ENCODE measurements at regions not wholly inside any gene's neighbourhood (a gene's known extent, or its start where the extent isn't known, plus 50 kb on each side); places are given as distances from the start of the nearest gene placed in this dataset.

GRCh38 chr3:55242921-55243320 is 244.2 kb downstream of the WNT5A start:
- TF ChIP-seq, protein P1, sequence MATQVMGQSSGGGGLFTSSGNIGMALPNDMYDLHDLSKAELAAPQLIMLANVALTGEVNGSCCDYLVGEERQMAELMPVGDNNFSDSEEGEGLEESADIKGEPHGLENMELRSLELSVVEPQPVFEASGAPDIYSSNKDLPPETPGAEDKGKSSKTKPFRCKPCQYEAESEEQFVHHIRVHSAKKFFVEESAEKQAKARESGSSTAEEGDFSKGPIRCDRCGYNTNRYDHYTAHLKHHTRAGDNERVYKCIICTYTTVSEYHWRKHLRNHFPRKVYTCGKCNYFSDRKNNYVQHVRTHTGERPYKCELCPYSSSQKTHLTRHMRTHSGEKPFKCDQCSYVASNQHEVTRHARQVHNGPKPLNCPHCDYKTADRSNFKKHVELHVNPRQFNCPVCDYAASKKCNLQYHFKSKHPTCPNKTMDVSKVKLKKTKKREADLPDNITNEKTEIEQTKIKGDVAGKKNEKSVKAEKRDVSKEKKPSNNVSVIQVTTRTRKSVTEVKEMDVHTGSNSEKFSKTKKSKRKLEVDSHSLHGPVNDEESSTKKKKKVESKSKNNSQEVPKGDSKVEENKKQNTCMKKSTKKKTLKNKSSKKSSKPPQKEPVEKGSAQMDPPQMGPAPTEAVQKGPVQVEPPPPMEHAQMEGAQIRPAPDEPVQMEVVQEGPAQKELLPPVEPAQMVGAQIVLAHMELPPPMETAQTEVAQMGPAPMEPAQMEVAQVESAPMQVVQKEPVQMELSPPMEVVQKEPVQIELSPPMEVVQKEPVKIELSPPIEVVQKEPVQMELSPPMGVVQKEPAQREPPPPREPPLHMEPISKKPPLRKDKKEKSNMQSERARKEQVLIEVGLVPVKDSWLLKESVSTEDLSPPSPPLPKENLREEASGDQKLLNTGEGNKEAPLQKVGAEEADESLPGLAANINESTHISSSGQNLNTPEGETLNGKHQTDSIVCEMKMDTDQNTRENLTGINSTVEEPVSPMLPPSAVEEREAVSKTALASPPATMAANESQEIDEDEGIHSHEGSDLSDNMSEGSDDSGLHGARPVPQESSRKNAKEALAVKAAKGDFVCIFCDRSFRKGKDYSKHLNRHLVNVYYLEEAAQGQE (IDR thresholded peaks at IDR 0.05; ENCODE audit: insufficient read depth in 1 of 2, low read depth in 2 of 2, low read length in 2 of 2) = no peak
- TF ChIP-seq POLR2AphosphoS5 (IDR thresholded peaks at IDR 0.05; ENCODE audit: low read depth, low read length) (no peak), TAF1 (IDR thresholded peaks at IDR 0.05; ENCODE audit: borderline replicate concordance, insufficient read depth, low read length) (no peak), FOXP2 (optimal IDR thresholded peaks at IDR 0.05; ENCODE audit: borderline replicate concordance, extremely low read depth, extremely low read length, insufficient read depth) (no peak), SIN3A (IDR thresholded peaks at IDR 0.05; ENCODE audit: borderline replicate concordance, insufficient read depth, low read length) (no peak)

DNA sequence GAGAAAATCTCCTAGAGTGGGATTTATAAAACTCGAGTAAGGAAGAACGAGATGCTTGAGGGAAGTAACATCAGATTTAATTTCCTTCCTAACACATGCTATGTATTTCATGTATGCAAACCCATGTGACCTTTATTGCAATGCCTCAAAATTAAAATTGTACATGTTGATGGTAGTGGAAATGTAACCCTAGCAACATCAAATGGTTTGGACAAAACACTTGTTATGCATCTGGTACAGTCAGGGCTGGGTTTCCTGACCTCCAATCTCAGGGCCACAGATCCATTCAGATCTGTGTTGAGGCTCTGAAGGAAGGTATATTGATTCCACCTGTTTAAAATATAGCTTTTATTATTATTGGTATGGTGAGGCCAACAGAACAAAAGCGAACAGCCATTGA is 246.0 kb downstream of the WNT5A start:
- no peak for TF ChIP-seq FOXP2 (optimal IDR thresholded peaks at IDR 0.05; ENCODE audit: borderline replicate concordance, extremely low read depth, extremely low read length, insufficient read depth)
- no peak for TF ChIP-seq TAF1 (IDR thresholded peaks at IDR 0.05; ENCODE audit: borderline replicate concordance, insufficient read depth, low read length)
- TF ChIP-seq SIN3A (IDR thresholded peaks at IDR 0.05; ENCODE audit: borderline replicate concordance, insufficient read depth, low read length) = no peak
- TF ChIP-seq, protein P1 (IDR thresholded peaks at IDR 0.05; ENCODE audit: insufficient read depth in 1 of 2, low read depth in 2 of 2, low read length in 2 of 2) = no peak
- no peak for TF ChIP-seq POLR2AphosphoS5 (IDR thresholded peaks at IDR 0.05; ENCODE audit: low read depth, low read length)

- no peak for TF ChIP-seq POLR2AphosphoS5 (IDR thresholded peaks at IDR 0.05; ENCODE audit: low read depth, low read length)
Measured at GRCh38 chr3:55235416-55235815, 251.7 kb downstream of the WNT5A start.

GRCh38 chr3:55226696-55227095 is 260.4 kb downstream of the WNT5A start:
- TF ChIP-seq, protein P1 (IDR thresholded peaks at IDR 0.05; ENCODE audit: insufficient read depth in 1 of 2, low read depth in 2 of 2, low read length in 2 of 2) = no peak
- TF ChIP-seq TAF1 (IDR thresholded peaks at IDR 0.05; ENCODE audit: borderline replicate concordance, insufficient read depth, low read length) = no peak
- TF ChIP-seq FOXP2 (optimal IDR thresholded peaks at IDR 0.05; ENCODE audit: borderline replicate concordance, extremely low read depth, extremely low read length, insufficient read depth) = no peak
- TF ChIP-seq SIN3A (IDR thresholded peaks at IDR 0.05; ENCODE audit: borderline replicate concordance, insufficient read depth, low read length) = no peak
- no peak for TF ChIP-seq POLR2AphosphoS5 (IDR thresholded peaks at IDR 0.05; ENCODE audit: low read depth, low read length)

DNA sequence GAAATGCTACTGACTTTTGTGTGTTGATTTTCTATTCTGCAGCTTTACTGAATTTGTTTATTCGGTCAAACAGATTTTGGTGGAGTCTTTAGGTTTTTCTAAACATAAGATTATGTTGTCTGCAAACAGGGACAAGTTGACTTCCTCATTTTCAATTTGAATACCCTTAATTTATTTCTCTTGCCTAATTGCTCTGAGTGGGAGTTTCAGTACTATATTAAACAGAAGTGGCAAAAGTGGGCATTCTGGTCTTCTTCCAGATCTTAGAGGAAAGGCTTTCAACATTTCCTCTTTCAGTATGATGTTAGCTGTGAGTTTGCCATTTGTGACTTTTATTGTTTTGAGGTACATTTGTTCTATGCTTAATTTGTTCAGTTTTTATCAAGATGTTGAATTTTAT is 268.5 kb downstream of the WNT5A start:
- TF ChIP-seq FOXP2 (optimal IDR thresholded peaks at IDR 0.05; ENCODE audit: borderline replicate concordance, extremely low read depth, extremely low read length, insufficient read depth) = no peak
- TF ChIP-seq SIN3A (IDR thresholded peaks at IDR 0.05; ENCODE audit: borderline replicate concordance, insufficient read depth, low read length) = no peak
- no peak for TF ChIP-seq TAF1 (IDR thresholded peaks at IDR 0.05; ENCODE audit: borderline replicate concordance, insufficient read depth, low read length)
- no peak for TF ChIP-seq POLR2AphosphoS5 (IDR thresholded peaks at IDR 0.05; ENCODE audit: low read depth, low read length)
- TF ChIP-seq, protein P1 (IDR thresholded peaks at IDR 0.05; ENCODE audit: insufficient read depth in 1 of 2, low read depth in 2 of 2, low read length in 2 of 2) = no peak
